NCI-H2196 treated with DMSO at 0.1 percent for 48 hours (cell line): ENCODE measurements at regions not wholly inside any gene's neighbourhood (a gene's known extent, or its start where the extent isn't known, plus 50 kb on each side); places are given as distances from the start of the nearest gene placed in this dataset.
"Not testable (repeated sequence)": the region's sequence is repeated elsewhere in the genome, so short reads cannot be mapped to it uniquely, and the experiment has no call there.

Experiments
- DNase-seq: peaks from one replicate; lab custom pipeline; 2025; ENCODE audit not compliant: unreplicated experiment; lab: John Stamatoyannopoulos, UW

- no peak for DNase-seq
Measured at GRCh38 chr4:18630218-18631110, 608.9 kb upstream of the LCORL start.

GRCh38 chr4:18627447-18628005 is 606.0 kb upstream of the LCORL start:
- no peak for DNase-seq

GRCh38 chr4:18626996-18627395 is 605.4 kb upstream of the LCORL start:
- DNase-seq = no peak

- no peak for DNase-seq
Measured at GRCh38 chr4:18626366-18626765, 604.8 kb upstream of the LCORL start.

GRCh38 chr4:18621186-18621585 is 599.6 kb upstream of the LCORL start:
- no peak for DNase-seq

- DNase-seq = no peak
Measured at GRCh38 chr4:18616720-18617119, 595.2 kb upstream of the LCORL start.

GRCh38 chr4:18611026-18611425 is 589.5 kb upstream of the LCORL start:
- no peak for DNase-seq

- no peak for DNase-seq
Measured at GRCh38 chr4:18608908-18609533, 587.5 kb upstream of the LCORL start.

GRCh38 chr4:18602610-18603009 is 581.1 kb upstream of the LCORL start:
- not testable (repeated sequence) for DNase-seq

GRCh38 chr4:18593297-18594002 is 571.9 kb upstream of the LCORL start:
- DNase-seq = peak; percentile 47

GRCh38 chr4:18582841-18583240 is 561.3 kb upstream of the LCORL start:
- no peak for DNase-seq

GRCh38 chr4:18578307-18578706 is 556.8 kb upstream of the LCORL start:
- no peak for DNase-seq

- no peak for DNase-seq
Measured at GRCh38 chr4:18572481-18572880, 550.9 kb upstream of the LCORL start.

GRCh38 chr4:18571301-18571761 is 549.8 kb upstream of the LCORL start:
- DNase-seq = no peak

GRCh38 chr4:18570370-18570769 is 548.8 kb upstream of the LCORL start:
- DNase-seq = no peak

GRCh38 chr4:18568600-18568999 is 547.0 kb upstream of the LCORL start:
- DNase-seq = no peak

GRCh38 chr4:18566970-18567799 is 545.6 kb upstream of the LCORL start:
- no peak for DNase-seq

GRCh38 chr4:18559492-18559891 is 537.9 kb upstream of the LCORL start:
- DNase-seq = no peak

- no peak for DNase-seq
Measured at GRCh38 chr4:18556402-18556801, 534.8 kb upstream of the LCORL start.

- no peak for DNase-seq
Measured at GRCh38 chr4:18540349-18540748, 518.8 kb upstream of the LCORL start.

- DNase-seq = no peak
Measured at GRCh38 chr4:18538121-18538520, 516.6 kb upstream of the LCORL start.
